ENCODE measurements at regions not wholly inside any gene's neighbourhood (a gene's known extent, or its start where the extent isn't known, plus 50 kb on each side); places are given as distances from the start of the nearest gene placed in this dataset.

- TF ChIP-seq PRDM10 (IDR thresholded peaks at IDR 0.05; ENCODE audit: partially characterized antibody) (no peak), CAMTA2 (CRISPR knock-in tag; conservative IDR thresholded peaks at IDR 0.05) (no peak), FUS (optimal IDR thresholded peaks at IDR 0.05; ENCODE audit: low read depth, low read length) (no peak), MAFG (tag; conservative IDR thresholded peaks at IDR 0.05) (no peak), ERF (CRISPR knock-in tag; IDR thresholded peaks at IDR 0.05) (no peak)
- TF ChIP-seq, protein P1, sequence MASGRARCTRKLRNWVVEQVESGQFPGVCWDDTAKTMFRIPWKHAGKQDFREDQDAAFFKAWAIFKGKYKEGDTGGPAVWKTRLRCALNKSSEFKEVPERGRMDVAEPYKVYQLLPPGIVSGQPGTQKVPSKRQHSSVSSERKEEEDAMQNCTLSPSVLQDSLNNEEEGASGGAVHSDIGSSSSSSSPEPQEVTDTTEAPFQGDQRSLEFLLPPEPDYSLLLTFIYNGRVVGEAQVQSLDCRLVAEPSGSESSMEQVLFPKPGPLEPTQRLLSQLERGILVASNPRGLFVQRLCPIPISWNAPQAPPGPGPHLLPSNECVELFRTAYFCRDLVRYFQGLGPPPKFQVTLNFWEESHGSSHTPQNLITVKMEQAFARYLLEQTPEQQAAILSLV (tag; IDR thresholded peaks at IDR 0.05), result no peak
- TF ChIP-seq, protein P2, sequence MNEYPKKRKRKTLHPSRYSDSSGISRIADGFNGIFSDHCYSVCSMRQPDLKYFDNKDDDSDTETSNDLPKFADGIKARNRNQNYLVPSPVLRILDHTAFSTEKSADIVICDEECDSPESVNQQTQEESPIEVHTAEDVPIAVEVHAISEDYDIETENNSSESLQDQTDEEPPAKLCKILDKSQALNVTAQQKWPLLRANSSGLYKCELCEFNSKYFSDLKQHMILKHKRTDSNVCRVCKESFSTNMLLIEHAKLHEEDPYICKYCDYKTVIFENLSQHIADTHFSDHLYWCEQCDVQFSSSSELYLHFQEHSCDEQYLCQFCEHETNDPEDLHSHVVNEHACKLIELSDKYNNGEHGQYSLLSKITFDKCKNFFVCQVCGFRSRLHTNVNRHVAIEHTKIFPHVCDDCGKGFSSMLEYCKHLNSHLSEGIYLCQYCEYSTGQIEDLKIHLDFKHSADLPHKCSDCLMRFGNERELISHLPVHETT (CRISPR knock-in tag; conservative IDR thresholded peaks at IDR 0.05 in 1 of 2, IDR thresholded peaks at IDR 0.05 in 1 of 2), result no peak
These were observed 81.5 kb upstream of the ZP4 start (continued) for GRCh38 chr1:237972186-237972585.

Measured in K562 (cell line).